Glutamatergic neuron (in vitro differentiated cells): ENCODE measurements at regions not wholly inside any gene's neighbourhood (a gene's known extent, or its start where the extent isn't known, plus 50 kb on each side); places are given as distances from the start of the nearest gene placed in this dataset.

Source experiments
- DNase-seq: peaks from one replicate; pipeline ENCODE4 v3.0.0; 2022
- H3K27ac Mint-ChIP-seq: one replicate; pipeline ENCODE4 v1.8.0; 2020; ENCODE audit warnings: mild to moderate bottlenecking, mixed read lengths, inconsistent platforms; ENCODE audit not compliant: unreplicated experiment
- H3K27me3 Mint-ChIP-seq: one replicate; pipeline ENCODE4 v1.8.0; 2020; ENCODE audit warnings: mild to moderate bottlenecking, moderate library complexity, mixed read lengths, inconsistent platforms; ENCODE audit not compliant: unreplicated experiment
- H3K36me3 Mint-ChIP-seq: one replicate; pipeline ENCODE4 v1.8.0; 2020; ENCODE audit warnings: mild to moderate bottlenecking, mixed read lengths, inconsistent platforms; ENCODE audit not compliant: unreplicated experiment
- H3K4me1 Mint-ChIP-seq: one replicate; pipeline ENCODE4 v1.8.0; 2020; ENCODE audit warnings: mild to moderate bottlenecking, low read depth, mixed read lengths, inconsistent platforms; ENCODE audit not compliant: unreplicated experiment
- H3K4me3 Mint-ChIP-seq: one replicate; pipeline ENCODE4 v1.8.0; 2020; ENCODE audit warnings: mild to moderate bottlenecking, mixed read lengths, inconsistent platforms; ENCODE audit not compliant: unreplicated experiment
- H3K9me3 Mint-ChIP-seq: one replicate; pipeline ENCODE4 v1.8.0; 2020; ENCODE audit warnings: mild to moderate bottlenecking, moderate library complexity, mixed read lengths, inconsistent platforms; ENCODE audit not compliant: unreplicated experiment
- TF ChIP-seq, protein P1 (sequence below): fragments of 200-600 bp; sonication (generic); IDR thresholded peaks from one replicate; pipeline ENCODE4 v1.5.0; 2021; ENCODE audit not compliant: partially characterized antibody, unreplicated experiment

DNA sequence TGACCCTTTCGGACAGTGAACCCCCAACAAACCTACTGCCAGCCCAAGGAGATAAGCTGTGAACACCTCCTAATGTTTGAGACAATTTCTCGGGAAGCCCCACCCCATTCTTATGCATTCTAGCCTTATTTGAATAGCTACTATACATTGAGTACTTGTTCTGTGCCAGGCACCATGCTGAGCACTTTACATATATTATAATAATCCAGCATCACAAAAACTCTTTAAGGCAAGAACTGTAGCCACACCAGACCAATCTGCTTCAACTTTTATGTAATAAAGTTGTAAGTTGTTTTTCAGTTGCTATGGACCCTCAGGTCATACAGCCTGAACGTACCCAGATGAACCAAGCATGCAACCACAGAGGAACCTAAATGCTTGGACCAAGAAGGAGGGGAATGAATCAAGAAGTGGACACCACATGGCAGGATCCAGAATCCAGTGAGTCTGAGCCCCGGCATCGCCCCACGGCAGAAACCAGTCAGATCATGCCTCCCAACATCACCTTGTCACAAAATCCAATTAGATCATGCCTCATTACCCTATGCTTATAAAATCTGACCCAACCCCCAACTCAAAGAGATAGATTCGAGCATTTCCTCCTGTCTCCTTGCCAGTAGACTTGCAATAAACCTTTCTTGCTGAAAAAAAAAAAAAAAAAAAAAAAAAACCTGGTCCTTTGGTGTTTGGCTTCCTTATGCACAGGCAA is 225.0 kb downstream of the QDPR start:
- no peak overlapping the region for H3K4me3 Mint-ChIP-seq
- peaks cover 2% of the 10 kb centered on the region for H3K27me3 Mint-ChIP-seq
- TF ChIP-seq, protein P1, sequence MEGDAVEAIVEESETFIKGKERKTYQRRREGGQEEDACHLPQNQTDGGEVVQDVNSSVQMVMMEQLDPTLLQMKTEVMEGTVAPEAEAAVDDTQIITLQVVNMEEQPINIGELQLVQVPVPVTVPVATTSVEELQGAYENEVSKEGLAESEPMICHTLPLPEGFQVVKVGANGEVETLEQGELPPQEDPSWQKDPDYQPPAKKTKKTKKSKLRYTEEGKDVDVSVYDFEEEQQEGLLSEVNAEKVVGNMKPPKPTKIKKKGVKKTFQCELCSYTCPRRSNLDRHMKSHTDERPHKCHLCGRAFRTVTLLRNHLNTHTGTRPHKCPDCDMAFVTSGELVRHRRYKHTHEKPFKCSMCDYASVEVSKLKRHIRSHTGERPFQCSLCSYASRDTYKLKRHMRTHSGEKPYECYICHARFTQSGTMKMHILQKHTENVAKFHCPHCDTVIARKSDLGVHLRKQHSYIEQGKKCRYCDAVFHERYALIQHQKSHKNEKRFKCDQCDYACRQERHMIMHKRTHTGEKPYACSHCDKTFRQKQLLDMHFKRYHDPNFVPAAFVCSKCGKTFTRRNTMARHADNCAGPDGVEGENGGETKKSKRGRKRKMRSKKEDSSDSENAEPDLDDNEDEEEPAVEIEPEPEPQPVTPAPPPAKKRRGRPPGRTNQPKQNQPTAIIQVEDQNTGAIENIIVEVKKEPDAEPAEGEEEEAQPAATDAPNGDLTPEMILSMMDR, result no peak
- no peaks in the 10 kb centered on the region for H3K36me3 Mint-ChIP-seq
- no peak overlapping the region for H3K27ac Mint-ChIP-seq
- peaks cover 3% of the 10 kb centered on the region for H3K4me1 Mint-ChIP-seq
- peaks cover 3% of the 10 kb centered on the region for H3K9me3 Mint-ChIP-seq
- no peak for DNase-seq

DNA sequence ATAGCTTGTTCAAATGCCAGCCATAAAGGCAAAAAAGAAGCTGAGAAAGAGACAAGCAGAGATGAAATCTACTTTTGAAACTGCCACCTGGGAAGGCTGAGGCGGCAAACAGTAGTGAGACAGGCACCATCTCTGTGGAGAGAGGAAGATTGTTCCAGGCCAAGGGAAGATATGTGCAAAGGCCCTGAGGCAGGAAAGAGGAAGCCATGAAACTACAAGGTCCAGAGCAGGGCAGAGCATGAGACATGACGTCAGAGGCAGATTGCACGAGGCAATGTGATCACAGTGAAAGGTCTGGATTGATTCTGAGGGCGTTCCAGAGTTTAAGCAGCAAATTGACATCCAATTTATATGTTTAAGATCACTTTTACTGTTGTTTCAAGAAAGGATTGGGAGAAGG is 226.1 kb downstream of the QDPR start:
- Mint-ChIP-seq H3K9me3 (peaks cover 3% of the 10 kb centered on the region), H3K4me3 (no peak overlapping the region), H3K27ac (no peak overlapping the region), H3K4me1 (peaks cover 3% of the 10 kb centered on the region), H3K36me3 (no peaks in the 10 kb centered on the region), H3K27me3 (peaks cover 2% of the 10 kb centered on the region)
- no peak for DNase-seq
- TF ChIP-seq, protein P1, result no peak

DNA sequence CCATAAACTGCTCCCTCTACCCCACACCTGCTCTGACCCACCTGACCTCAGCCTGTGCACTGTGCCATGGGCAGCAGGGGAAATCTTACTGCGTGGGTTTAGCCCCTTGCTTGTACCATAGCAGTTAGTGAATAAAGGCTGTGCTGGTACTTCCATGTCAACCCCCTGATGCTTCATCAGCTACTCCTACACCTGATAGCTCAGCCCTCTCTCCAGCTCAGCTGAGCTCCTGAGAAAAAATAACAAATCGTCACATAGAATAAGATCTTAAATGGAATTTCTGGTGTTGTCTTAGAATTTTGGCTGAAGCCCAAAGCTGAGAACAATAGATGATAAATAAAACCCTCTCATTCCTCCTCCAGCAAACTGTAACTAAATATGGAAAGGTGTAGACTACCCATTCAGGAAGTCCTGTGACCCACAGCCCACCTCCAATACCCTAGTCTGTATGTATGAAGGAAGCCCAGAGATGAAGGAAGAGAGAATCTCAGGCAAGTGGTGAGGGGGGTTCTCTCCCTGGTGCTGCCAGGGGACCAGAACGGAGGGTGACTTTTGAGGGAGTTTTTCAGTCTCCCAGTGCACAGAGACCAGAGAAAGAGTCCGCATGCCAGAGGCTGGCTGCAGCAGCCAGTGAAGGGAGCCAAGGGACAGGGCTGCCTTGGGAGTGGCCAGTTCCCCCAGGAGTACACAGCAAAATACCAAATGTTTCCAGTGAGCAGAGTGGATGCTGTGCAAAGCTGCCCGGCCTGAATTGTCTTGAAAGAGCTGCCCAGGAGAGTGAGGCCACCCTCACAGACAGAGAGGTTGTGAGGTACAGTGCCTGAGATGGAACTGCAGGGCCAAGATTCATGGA is 227.3 kb downstream of the QDPR start:
- Mint-ChIP-seq H3K4me1 (peaks cover 3% of the 10 kb centered on the region), H3K9me3 (peaks cover 3% of the 10 kb centered on the region), H3K36me3 (no peaks in the 10 kb centered on the region), H3K4me3 (no peak overlapping the region), H3K27ac (no peak overlapping the region), H3K27me3 (peaks cover 2% of the 10 kb centered on the region)
- TF ChIP-seq, protein P1, result no peak
- no peak for DNase-seq

DNA sequence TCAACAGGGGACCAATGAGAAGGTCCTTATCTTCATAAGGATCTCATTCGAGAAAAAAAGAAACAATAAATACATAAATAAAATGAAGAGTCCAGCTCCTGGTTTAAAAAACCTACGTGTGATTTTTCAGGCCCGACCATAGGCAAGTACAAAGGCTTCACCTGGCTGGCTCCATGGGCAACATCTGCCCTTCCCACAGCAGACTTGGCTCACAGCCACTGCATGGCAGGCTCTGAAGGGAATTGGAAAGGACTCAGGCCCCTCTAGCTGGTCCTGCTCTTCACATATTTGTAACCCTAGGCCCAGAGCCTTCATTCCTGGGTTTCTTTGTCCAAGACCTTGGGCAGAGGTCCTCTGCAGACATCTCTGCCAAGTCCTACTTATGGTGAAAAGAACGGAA is 228.1 kb downstream of the QDPR start:
- TF ChIP-seq, protein P1, result no peak
- peaks cover 3% of the 10 kb centered on the region for H3K4me1 Mint-ChIP-seq
- DNase-seq, result no peak
- no peak overlapping the region for H3K27ac Mint-ChIP-seq
- peaks cover 3% of the 10 kb centered on the region for H3K9me3 Mint-ChIP-seq
- H3K36me3 Mint-ChIP-seq, result no peaks in the 10 kb centered on the region
- H3K27me3 Mint-ChIP-seq, result peaks cover 2% of the 10 kb centered on the region
- H3K4me3 Mint-ChIP-seq, result no peak overlapping the region

DNA sequence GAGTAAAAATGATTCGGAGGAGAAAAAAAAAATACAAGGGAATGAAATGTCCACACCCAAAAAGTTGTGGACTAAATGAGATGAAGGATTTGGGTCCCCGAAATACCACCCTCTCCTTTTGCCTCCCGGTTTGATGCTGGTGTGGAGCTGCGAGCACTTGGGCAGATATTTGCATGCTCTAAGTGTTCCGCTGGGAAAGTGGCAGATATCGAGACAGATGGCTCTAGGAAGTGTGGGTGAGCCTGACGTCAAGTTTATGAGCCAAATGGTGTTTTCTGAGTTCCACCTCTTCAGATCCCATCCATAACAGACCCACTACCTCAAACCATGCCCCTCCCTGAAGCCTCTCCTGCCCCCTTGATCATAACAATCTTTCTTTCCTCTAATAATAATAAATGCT is 228.6 kb downstream of the QDPR start:
- H3K9me3 Mint-ChIP-seq, result peaks cover 3% of the 10 kb centered on the region
- H3K27ac Mint-ChIP-seq, result no peak overlapping the region
- peaks cover 3% of the 10 kb centered on the region for H3K4me1 Mint-ChIP-seq
- peaks cover 2% of the 10 kb centered on the region for H3K27me3 Mint-ChIP-seq
- no peaks in the 10 kb centered on the region for H3K36me3 Mint-ChIP-seq
- TF ChIP-seq, protein P1, result no peak
- no peak overlapping the region for H3K4me3 Mint-ChIP-seq
- no peak for DNase-seq
